GM12873 (cell line): ENCODE measurements at regions not wholly inside any gene's neighbourhood (a gene's known extent, or its start where the extent isn't known, plus 50 kb on each side); places are given as distances from the start of the nearest gene placed in this dataset.

ENCODE experiments used
- CTCF ChIP-seq: IDR thresholded peaks from 2 replicates; pipeline ENCODE4 v1.5.1; 2012; ENCODE audit warnings: low read depth, mild to moderate bottlenecking, moderate library complexity, low read length, control low read depth; ENCODE audit not compliant: insufficient read depth; ENCODE audit errors: missing control alignments

- no peak for TF ChIP-seq CTCF
Observed at GRCh38 chr2:36123995-36124394, 231.6 kb upstream of the CRIM1 start.

GRCh38 chr2:36097022-36097421, 258.6 kb upstream of the CRIM1 start:
- no peak for TF ChIP-seq CTCF

- TF ChIP-seq CTCF: no peak
Observed at GRCh38 chr2:36088716-36089328, 266.8 kb upstream of the CRIM1 start.

GRCh38 chr2:36087344-36087743, 268.2 kb upstream of the CRIM1 start:
- TF ChIP-seq CTCF: no peak

- no peak for TF ChIP-seq CTCF
Observed at GRCh38 chr2:36079793-36080192, 275.8 kb upstream of the CRIM1 start.

GRCh38 chr2:36074008-36074407, 281.6 kb upstream of the CRIM1 start:
- TF ChIP-seq CTCF: no peak

- no peak for TF ChIP-seq CTCF
Observed at GRCh38 chr2:36071698-36072097, 283.9 kb upstream of the CRIM1 start.
